ENCODE measurements at regions not wholly inside any gene's neighbourhood (a gene's known extent, or its start where the extent isn't known, plus 50 kb on each side); places are given as distances from the start of the nearest gene placed in this dataset.
"Not testable (repeated sequence)": the region's sequence is repeated elsewhere in the genome, so short reads cannot be mapped to it uniquely, and the experiment has no call there.

GRCh38 chr5:125249400-125249799 is 503.0 kb upstream of the ZNF608 start:
- no peaks in the 10 kb centered on the region for H3K36me3 ChIP-seq (ENCODE audit: control insufficient read depth in 4 of 4, insufficient read depth in 3 of 4, low read depth in 1 of 4, low read length in 3 of 4)
- no peak for DNase-seq (ENCODE audit: low spot score)
- H3K27ac ChIP-seq (ENCODE audit: low read depth in 1 of 2, low read length in 2 of 2), result no peak overlapping the region
- peaks cover 0 to 4% (median 3%) of the 10 kb centered on the region in 4 donors for H3K9me3 ChIP-seq (ENCODE audit: control insufficient read depth in 4 of 4, low read length in 3 of 4)
- no peak for TF ChIP-seq FOXA2 (IDR thresholded peaks at IDR 0.05)
- no peak for TF ChIP-seq NR2F2 (IDR thresholded peaks at IDR 0.05)
- no peak for TF ChIP-seq MAX (IDR thresholded peaks at IDR 0.05)
- H3K4me3 ChIP-seq (ENCODE audit: low read depth in 1 of 3, low read length in 3 of 3), result no peak overlapping the region
- no peaks in the 10 kb centered on the region for H3K27me3 ChIP-seq (ENCODE audit: control insufficient read depth in 4 of 4, insufficient read depth in 4 of 4, low read length in 3 of 4)
- no peaks in the 10 kb centered on the region for H3K4me1 ChIP-seq (ENCODE audit: control insufficient read depth in 4 of 4, insufficient read depth in 4 of 4, low read length in 3 of 4)
- no peak overlapping the region for H3K9ac ChIP-seq (ENCODE audit: low read depth in 1 of 2, low read length in 2 of 2)
- WGBS, result 67% methylated on average over 2 of the region's 2 CpGs

GRCh38 chr5:125251703-125252102 is 505.3 kb upstream of the ZNF608 start:
- Histone ChIP-seq H3K36me3 (ENCODE audit: control insufficient read depth in 4 of 4, insufficient read depth in 3 of 4, low read depth in 1 of 4, low read length in 3 of 4) (no peaks in the 10 kb centered on the region), H3K27me3 (ENCODE audit: control insufficient read depth in 4 of 4, insufficient read depth in 4 of 4, low read length in 3 of 4) (no peaks in the 10 kb centered on the region), H3K27ac (ENCODE audit: low read depth in 1 of 2, low read length in 2 of 2) (no peak overlapping the region), H3K4me3 (ENCODE audit: low read depth in 1 of 3, low read length in 3 of 3) (no peak overlapping the region), H3K4me1 (ENCODE audit: control insufficient read depth in 4 of 4, insufficient read depth in 4 of 4, low read length in 3 of 4) (no peaks in the 10 kb centered on the region), H3K9ac (ENCODE audit: low read depth in 1 of 2, low read length in 2 of 2) (no peak overlapping the region), H3K9me3 (ENCODE audit: control insufficient read depth in 4 of 4, low read length in 3 of 4) (peaks cover 0 to 4% (median 3%) of the 10 kb centered on the region in 4 donors)
- DNase-seq (ENCODE audit: low spot score), result no peak
- no peak for TF ChIP-seq REST (IDR thresholded peaks at IDR 0.05)
- no peak for TF ChIP-seq FOXA2 (IDR thresholded peaks at IDR 0.05)
- no peak for TF ChIP-seq YY1 (IDR thresholded peaks at IDR 0.05)
- no peak for TF ChIP-seq ATF3 (IDR thresholded peaks at IDR 0.05)
- TF ChIP-seq RXRA (IDR thresholded peaks at IDR 0.05), result no peak
- TF ChIP-seq GABPA (IDR thresholded peaks at IDR 0.05 in 1 of 2, conservative IDR thresholded peaks at IDR 0.05 in 1 of 2), result no peak
- no peak for TF ChIP-seq JUND (IDR thresholded peaks at IDR 0.05)
- no peak for TF ChIP-seq NR2F2 (IDR thresholded peaks at IDR 0.05)
- no peak for TF ChIP-seq SP1 (IDR thresholded peaks at IDR 0.05)
- TF ChIP-seq EGR1 (IDR thresholded peaks at IDR 0.05; ENCODE audit: low read depth in 2 of 2), result no peak
- TF ChIP-seq TAF1 (conservative IDR thresholded peaks at IDR 0.05), result no peak
- TF ChIP-seq CTCF (IDR thresholded peaks at IDR 0.05; ENCODE audit: low read depth, low read length, missing input control), result no peak
- TF ChIP-seq RAD21 (IDR thresholded peaks at IDR 0.05), result no peak
- TF ChIP-seq FOXA1 (IDR thresholded peaks at IDR 0.05), result no peak
- no peak for TF ChIP-seq HNF4G (IDR thresholded peaks at IDR 0.05)
- no peak for TF ChIP-seq ZBTB33 (IDR thresholded peaks at IDR 0.05)
- TF ChIP-seq MAX (IDR thresholded peaks at IDR 0.05), result no peak
- TF ChIP-seq HNF4A (conservative IDR thresholded peaks at IDR 0.05), result no peak

GRCh38 chr5:125253634-125254033 is 507.2 kb upstream of the ZNF608 start:
- not testable (repeated sequence) for H3K9ac ChIP-seq (ENCODE audit: low read depth in 1 of 2, low read length in 2 of 2); H3K27me3 ChIP-seq (ENCODE audit: control insufficient read depth in 4 of 4, insufficient read depth in 4 of 4, low read length in 3 of 4); H3K27ac ChIP-seq (ENCODE audit: low read depth in 1 of 2, low read length in 2 of 2); H3K9me3 ChIP-seq (ENCODE audit: control insufficient read depth in 4 of 4, low read length in 3 of 4); H3K4me3 ChIP-seq (ENCODE audit: low read depth in 1 of 3, low read length in 3 of 3); H3K36me3 ChIP-seq (ENCODE audit: control insufficient read depth in 4 of 4, insufficient read depth in 3 of 4, low read depth in 1 of 4, low read length in 3 of 4); DNase-seq (ENCODE audit: low spot score); H3K4me1 ChIP-seq (ENCODE audit: control insufficient read depth in 4 of 4, insufficient read depth in 4 of 4, low read length in 3 of 4)
- 88% methylated on average over 7 of the region's 7 CpGs for WGBS

Data from liver (tissue), 8 donors.